GM23338 (cell line): ENCODE measurements at regions not wholly inside any gene's neighbourhood (a gene's known extent, or its start where the extent isn't known, plus 50 kb on each side); places are given as distances from the start of the nearest gene placed in this dataset.
A peak's percentile ranks its signal among the peaks of the same experiment; 100 is the strongest.
"Not testable (repeated sequence)": the region's sequence is repeated elsewhere in the genome, so short reads cannot be mapped to it uniquely, and the experiment has no call there.

Experiments
- ATAC-seq: fragments of 200-7000 bp; cut with Tn5 transposase; 3 replicates; pipeline ENCODE4 v1.9.1; 2020
- DNase-seq: peaks from one replicate; pipeline ENCODE4 v3.0.0-alpha.2; 2015; ENCODE audit warnings: low spot score
- H2AFZ ChIP-seq: fragments of 200-600 bp; sonication (generic); 2 replicates; pipeline ENCODE4 v1.8.0; 2016; ENCODE audit warnings: antibody characterized with exemption, mild to moderate bottlenecking, moderate library complexity
- H3F3A ChIP-seq: fragments of 200-600 bp; sonication (generic); replicated peaks from 2 replicates; pipeline ENCODE4 v1.8.0; 2017; ENCODE audit warnings: antibody characterized with exemption, mixed run types, low read depth
- H3K27ac ChIP-seq: fragments of 200-600 bp; sonication (generic); 2 replicates; pipeline ENCODE4 v1.6.1; 2016; ENCODE audit warnings: low read depth
- H3K27me3 ChIP-seq: fragments of 200-600 bp; sonication (generic); 2 replicates; pipeline ENCODE4 v1.8.0; 2016; ENCODE audit warnings: mild to moderate bottlenecking, mixed run types, moderate library complexity; ENCODE audit not compliant: insufficient read depth
- H3K36me3 ChIP-seq: fragments of 200-600 bp; sonication (generic); 2 replicates; pipeline ENCODE4 v1.8.0; 2016; ENCODE audit warnings: mild to moderate bottlenecking; ENCODE audit not compliant: insufficient read depth
- H3K4me1 ChIP-seq: fragments of 200-600 bp; sonication (generic); 2 replicates; pipeline ENCODE4 v1.8.0; 2016; ENCODE audit warnings: mild to moderate bottlenecking, moderate library complexity; ENCODE audit not compliant: insufficient read depth
- H3K4me2 ChIP-seq: fragments of 200-600 bp; sonication (generic); 2 replicates; pipeline ENCODE4 v1.7.1; 2017; ENCODE audit warnings: mixed run types
- H3K4me3 ChIP-seq: fragments of 200-600 bp; sonication (generic); 2 replicates; pipeline ENCODE4 v1.6.1; 2016; ENCODE audit warnings: mixed run types
- H3K79me2 ChIP-seq: fragments of 200-600 bp; sonication (generic); replicated peaks from 2 replicates; pipeline ENCODE4 v1.8.0; 2017; ENCODE audit warnings: mild to moderate bottlenecking; ENCODE audit not compliant: insufficient read depth
- H3K9me2 ChIP-seq: fragments of 200-600 bp; sonication (generic); 2 replicates; pipeline ENCODE4 v1.8.0; 2017; ENCODE audit not compliant: insufficient read depth
- H4K20me1 ChIP-seq: fragments of 200-600 bp; sonication (generic); replicated peaks from 2 replicates; pipeline ENCODE4 v1.8.0; 2017; ENCODE audit warnings: mild to moderate bottlenecking; ENCODE audit not compliant: insufficient read depth
- H3K27ac Mint-ChIP-seq: 2 replicates; pipeline ENCODE4 v1.8.0; 2020; ENCODE audit warnings: inconsistent platforms, mild to moderate bottlenecking, moderate library complexity, mixed read lengths
- H3K27me3 Mint-ChIP-seq: 3 replicates; pipeline ENCODE4 v1.8.0; 2022; ENCODE audit warnings: low read depth, mild to moderate bottlenecking, moderate library complexity, mixed read lengths, inconsistent platforms; ENCODE audit not compliant: insufficient read depth, poor library complexity
- H3K36me3 Mint-ChIP-seq: 3 replicates; pipeline ENCODE4 v1.8.0; 2021; ENCODE audit warnings: low read depth, mild to moderate bottlenecking, inconsistent platforms, moderate library complexity, mixed read lengths
- H3K4me1 Mint-ChIP-seq: 3 replicates; pipeline ENCODE4 v1.8.0; 2020; ENCODE audit warnings: mild to moderate bottlenecking, inconsistent platforms, mixed read lengths
- H3K4me3 Mint-ChIP-seq: 3 replicates; pipeline ENCODE4 v1.8.0; 2021; ENCODE audit warnings: moderate library complexity, mild to moderate bottlenecking, inconsistent platforms, mixed read lengths
- H3K9me3 Mint-ChIP-seq: 3 replicates; pipeline ENCODE4 v1.8.0; 2020; ENCODE audit warnings: moderate library complexity, mild to moderate bottlenecking, inconsistent platforms, mixed read lengths
- CTCF ChIP-seq, 2 experiments: fragments of 200-600 bp in 1 of 2; sonication (generic) in 1 of 2; conservative IDR thresholded peaks; 2 replicates each; pipeline versions ENCODE4 v1.5.1 to v1.6.1; 2016 to 2017; ENCODE audit warnings: antibody characterized with exemption in 2 of 2, low read depth in 2 of 2, mild to moderate bottlenecking in 2 of 2, moderate library complexity in 1 of 2
- ETS1 ChIP-seq: IDR thresholded peaks from 2 replicates; pipeline ENCODE4 v1.6.1; 2016; ENCODE audit warnings: antibody characterized with exemption
- EZH2 ChIP-seq: fragments of 200-600 bp; sonication (generic); IDR thresholded peaks from one replicate; pipeline ENCODE4 v1.8.0; 2017; ENCODE audit warnings: antibody characterized with exemption, mild to moderate bottlenecking, low read depth; ENCODE audit not compliant: unreplicated experiment
- EZH2phosphoT487 ChIP-seq: fragments of 200-600 bp; sonication (generic); IDR thresholded peaks from one replicate; pipeline ENCODE4 v1.8.1; 2018; ENCODE audit warnings: antibody characterized with exemption; ENCODE audit not compliant: unreplicated experiment
- NANOG ChIP-seq: IDR thresholded peaks from 2 replicates; pipeline ENCODE4 v1.6.1; 2016; ENCODE audit warnings: antibody characterized with exemption, borderline replicate concordance
- POLR2AphosphoS5 ChIP-seq: IDR thresholded peaks from 2 replicates; pipeline ENCODE4 v1.6.1; 2016; ENCODE audit warnings: antibody characterized with exemption, low read depth
- STAT1 ChIP-seq: IDR thresholded peaks from one replicate; pipeline ENCODE4 v1.6.1; 2016; ENCODE audit warnings: antibody characterized with exemption; ENCODE audit not compliant: unreplicated experiment
- ZNF331 ChIP-seq: fragments of 250-450 bp; sonication (Bioruptor Pico); IDR thresholded peaks from 2 replicates; pipeline ENCODE4 v1.5.0; 2020; ENCODE audit warnings: low read depth, mild to moderate bottlenecking, moderate library complexity
- TF ChIP-seq, protein P1 (sequence below): fragments of 250-450 bp; sonication (Bioruptor Pico); IDR thresholded peaks from 2 replicates; pipeline ENCODE4 v1.5.0; 2020; ENCODE audit warnings: mild to moderate bottlenecking, moderate library complexity

GRCh38 chrX:104370089-104370488, 115.4 kb upstream of the ESX1 start:
- TF ChIP-seq ZNF331 (CRISPR knock-in tag) (no peak), CTCF (conservative IDR thresholded peaks at IDR 0.05; ENCODE audit: low read depth in 2 of 2) (peak; percentile 13 to 41; a peak in 2 of 4 replicates), POLR2AphosphoS5 (no peak)

GRCh38 chrX:104360774-104361173, 106.0 kb upstream of the ESX1 start:
- DNase-seq, H3K4me2 ChIP-seq, H3K36me3 ChIP-seq, H3K27ac ChIP-seq, H3K79me2 ChIP-seq, H3K4me1 ChIP-seq, ATAC-seq, H3K9me2 ChIP-seq, H3K4me3 ChIP-seq, H3K4me3 Mint-ChIP-seq, H3K27ac Mint-ChIP-seq, H4K20me1 ChIP-seq, H3F3A ChIP-seq, H3K4me1 Mint-ChIP-seq, H3K9me3 Mint-ChIP-seq, H3K36me3 Mint-ChIP-seq, H2AFZ ChIP-seq, H3K27me3 Mint-ChIP-seq, H3K27me3 ChIP-seq: not testable (repeated sequence)

More at GRCh38 chrX:104370089-104370488, 115.4 kb upstream of the ESX1 start:
- no peak overlapping the region for H3K27ac ChIP-seq
- Mint-ChIP-seq H3K27ac (no peak overlapping the region), H3K27me3 (no peaks in the 10 kb centered on the region), H3K9me3 (peaks cover 6% of the 10 kb centered on the region; the same call in 1 of the 3 replicates), H3K36me3 (no peaks in the 10 kb centered on the region; the same call in 2 of the 3 replicates), H3K4me1 (no peaks in the 10 kb centered on the region; the same call in 2 of the 3 replicates), H3K4me3 (no peak overlapping the region)
- no peak overlapping the region for H2AFZ ChIP-seq
- H3K36me3 ChIP-seq = no peaks in the 10 kb centered on the region
- H3K4me2 ChIP-seq = no peak overlapping the region
- H3K27me3 ChIP-seq = no peaks in the 10 kb centered on the region
- no peaks in the 10 kb centered on the region for H3K4me1 ChIP-seq
- H3K4me3 ChIP-seq = no peak overlapping the region
- no peaks in the 10 kb centered on the region for H3K79me2 ChIP-seq
- no peaks in the 10 kb centered on the region for H3K9me2 ChIP-seq
- no peaks in the 10 kb centered on the region for H3F3A ChIP-seq
- H4K20me1 ChIP-seq = no peaks in the 10 kb centered on the region
- DNase-seq = peak; percentile 55
- peak; percentile 76 for ATAC-seq

DNA sequence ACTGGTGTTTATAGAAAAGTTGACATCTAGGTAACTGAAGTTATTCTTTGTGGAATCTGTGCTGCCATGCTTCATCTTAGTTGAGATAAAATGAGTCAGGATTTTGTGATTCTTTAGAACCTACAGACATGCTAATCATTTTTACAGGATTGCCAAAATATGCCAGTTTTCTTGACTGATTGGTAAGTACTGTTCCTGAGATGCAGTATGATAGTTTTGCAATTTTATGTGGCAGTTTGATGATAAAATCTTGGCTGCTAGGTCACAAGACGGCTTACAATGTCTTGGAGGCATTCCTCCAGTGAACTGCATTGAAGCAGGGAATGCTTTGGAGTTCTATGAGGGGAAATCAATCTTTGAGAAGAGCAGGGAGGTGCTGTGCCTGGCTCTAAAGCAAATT, 104.4 kb upstream of the ESX1 start:
- Histone ChIP-seq H2AFZ (no peak overlapping the region), H3K27me3 (no peaks in the 10 kb centered on the region), H3K4me2 (no peak overlapping the region), H3K36me3 (no peaks in the 10 kb centered on the region), H4K20me1 (no peaks in the 10 kb centered on the region), H3K4me3 (no peak overlapping the region), H3K4me1 (no peaks in the 10 kb centered on the region), H3F3A (no peaks in the 10 kb centered on the region), H3K27ac (no peak overlapping the region), H3K79me2 (no peaks in the 10 kb centered on the region), H3K9me2 (no peaks in the 10 kb centered on the region)
- no peak overlapping the region for H3K4me3 Mint-ChIP-seq
- DNase-seq (no peak), ATAC-seq (no peak)
- no peaks in the 10 kb centered on the region for H3K4me1 Mint-ChIP-seq
- no peaks in the 10 kb centered on the region for H3K27me3 Mint-ChIP-seq
- H3K27ac Mint-ChIP-seq = no peak overlapping the region
- peaks cover 2% of the 10 kb centered on the region; the same call in 1 of the 3 replicates for H3K9me3 Mint-ChIP-seq
- TF ChIP-seq ETS1 (no peak), EZH2phosphoT487 (no peak), ZNF331 (CRISPR knock-in tag) (no peak), NANOG (no peak), STAT1 (no peak), EZH2 (no peak)
- TF ChIP-seq, protein P1, sequence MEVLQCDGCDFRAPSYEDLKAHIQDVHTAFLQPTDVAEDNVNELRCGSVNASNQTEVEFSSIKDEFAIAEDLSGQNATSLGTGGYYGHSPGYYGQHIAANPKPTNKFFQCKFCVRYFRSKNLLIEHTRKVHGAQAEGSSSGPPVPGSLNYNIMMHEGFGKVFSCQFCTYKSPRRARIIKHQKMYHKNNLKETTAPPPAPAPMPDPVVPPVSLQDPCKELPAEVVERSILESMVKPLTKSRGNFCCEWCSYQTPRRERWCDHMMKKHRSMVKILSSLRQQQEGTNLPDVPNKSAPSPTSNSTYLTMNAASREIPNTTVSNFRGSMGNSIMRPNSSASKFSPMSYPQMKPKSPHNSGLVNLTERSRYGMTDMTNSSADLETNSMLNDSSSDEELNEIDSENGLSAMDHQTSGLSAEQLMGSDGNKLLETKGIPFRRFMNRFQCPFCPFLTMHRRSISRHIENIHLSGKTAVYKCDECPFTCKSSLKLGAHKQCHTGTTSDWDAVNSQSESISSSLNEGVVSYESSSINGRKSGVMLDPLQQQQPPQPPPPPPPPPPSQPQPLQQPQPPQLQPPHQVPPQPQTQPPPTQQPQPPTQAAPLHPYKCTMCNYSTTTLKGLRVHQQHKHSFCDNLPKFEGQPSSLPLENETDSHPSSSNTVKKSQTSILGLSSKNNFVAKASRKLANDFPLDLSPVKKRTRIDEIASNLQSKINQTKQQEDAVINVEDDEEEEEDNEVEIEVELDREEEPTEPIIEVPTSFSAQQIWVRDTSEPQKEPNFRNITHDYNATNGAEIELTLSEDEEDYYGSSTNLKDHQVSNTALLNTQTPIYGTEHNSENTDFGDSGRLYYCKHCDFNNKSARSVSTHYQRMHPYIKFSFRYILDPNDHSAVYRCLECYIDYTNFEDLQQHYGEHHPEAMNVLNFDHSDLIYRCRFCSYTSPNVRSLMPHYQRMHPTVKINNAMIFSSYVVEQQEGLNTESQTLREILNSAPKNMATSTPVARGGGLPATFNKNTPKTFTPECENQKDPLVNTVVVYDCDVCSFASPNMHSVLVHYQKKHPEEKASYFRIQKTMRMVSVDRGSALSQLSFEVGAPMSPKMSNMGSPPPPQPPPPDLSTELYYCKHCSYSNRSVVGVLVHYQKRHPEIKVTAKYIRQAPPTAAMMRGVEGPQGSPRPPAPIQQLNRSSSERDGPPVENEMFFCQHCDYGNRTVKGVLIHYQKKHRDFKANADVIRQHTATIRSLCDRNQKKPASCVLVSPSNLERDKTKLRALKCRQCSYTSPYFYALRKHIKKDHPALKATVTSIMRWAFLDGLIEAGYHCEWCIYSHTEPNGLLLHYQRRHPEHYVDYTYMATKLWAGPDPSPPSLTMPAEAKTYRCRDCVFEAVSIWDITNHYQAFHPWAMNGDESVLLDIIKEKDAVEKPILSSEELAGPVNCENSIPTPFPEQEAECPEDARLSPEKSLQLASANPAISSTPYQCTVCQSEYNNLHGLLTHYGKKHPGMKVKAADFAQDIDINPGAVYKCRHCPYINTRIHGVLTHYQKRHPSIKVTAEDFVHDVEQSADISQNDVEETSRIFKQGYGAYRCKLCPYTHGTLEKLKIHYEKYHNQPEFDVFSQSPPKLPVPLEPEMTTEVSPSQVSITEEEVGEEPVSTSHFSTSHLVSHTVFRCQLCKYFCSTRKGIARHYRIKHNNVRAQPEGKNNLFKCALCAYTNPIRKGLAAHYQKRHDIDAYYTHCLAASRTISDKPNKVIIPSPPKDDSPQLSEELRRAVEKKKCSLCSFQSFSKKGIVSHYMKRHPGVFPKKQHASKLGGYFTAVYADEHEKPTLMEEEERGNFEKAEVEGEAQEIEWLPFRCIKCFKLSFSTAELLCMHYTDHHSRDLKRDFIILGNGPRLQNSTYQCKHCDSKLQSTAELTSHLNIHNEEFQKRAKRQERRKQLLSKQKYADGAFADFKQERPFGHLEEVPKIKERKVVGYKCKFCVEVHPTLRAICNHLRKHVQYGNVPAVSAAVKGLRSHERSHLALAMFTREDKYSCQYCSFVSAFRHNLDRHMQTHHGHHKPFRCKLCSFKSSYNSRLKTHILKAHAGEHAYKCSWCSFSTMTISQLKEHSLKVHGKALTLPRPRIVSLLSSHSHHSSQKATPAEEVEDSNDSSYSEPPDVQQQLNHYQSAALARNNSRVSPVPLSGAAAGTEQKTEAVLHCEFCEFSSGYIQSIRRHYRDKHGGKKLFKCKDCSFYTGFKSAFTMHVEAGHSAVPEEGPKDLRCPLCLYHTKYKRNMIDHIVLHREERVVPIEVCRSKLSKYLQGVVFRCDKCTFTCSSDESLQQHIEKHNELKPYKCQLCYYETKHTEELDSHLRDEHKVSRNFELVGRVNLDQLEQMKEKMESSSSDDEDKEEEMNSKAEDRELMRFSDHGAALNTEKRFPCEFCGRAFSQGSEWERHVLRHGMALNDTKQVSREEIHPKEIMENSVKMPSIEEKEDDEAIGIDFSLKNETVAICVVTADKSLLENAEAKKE (CRISPR knock-in tag) = no peak
- no peaks in the 10 kb centered on the region for H3K36me3 Mint-ChIP-seq
